Transverse colon (tissue), 4 donors: ENCODE measurements at regions not wholly inside any gene's neighbourhood (a gene's known extent, or its start where the extent isn't known, plus 50 kb on each side); places are given as distances from the start of the nearest gene placed in this dataset.

Experiments
- CTCF ChIP-seq, 5 experiments: fragments of 200-600 bp in 3 of 5; fragments of 450-650 bp in 2 of 5; sonication (generic) in 3 of 5; IDR thresholded peaks; 1 replicate in 2 of 5; 2 replicates in 3 of 5; pipeline ENCODE4 v1.5.1; 2016 to 2017; ENCODE audit warnings: antibody characterized with exemption in 5 of 5, inconsistent platforms in 3 of 5, mild to moderate bottlenecking in 2 of 5, moderate library complexity in 1 of 5
- POLR2AphosphoS5 ChIP-seq, 3 donors: sonication (generic); formaldehyde crosslinking; IDR thresholded peaks; one replicate each; pipeline ENCODE4 v1.6.1; 2016; ENCODE audit warnings: antibody characterized with exemption in 3 of 3

- TF ChIP-seq CTCF (IDR thresholded peaks at IDR 0.05) (no peak), POLR2AphosphoS5 (IDR thresholded peaks at IDR 0.05) (no peak)
These were observed 193.7 kb upstream of the BTG1 start for GRCh38 chr12:92339198-92339821.
